Neuronal stem cell (in vitro differentiated cells): ENCODE measurements at regions not wholly inside any gene's neighbourhood (a gene's known extent, or its start where the extent isn't known, plus 50 kb on each side); places are given as distances from the start of the nearest gene placed in this dataset.

ENCODE experiments used
- DNase-seq: peaks from one replicate; pipeline ENCODE4 v3.0.0-alpha.2; 2013; ENCODE audit warnings: low spot score
- H2AFZ ChIP-seq: one replicate; pipeline ENCODE4 v1.6.1; 2013; ENCODE audit warnings: mild to moderate bottlenecking, low read length, inconsistent platforms
- H2AK5ac ChIP-seq: 2 replicates; pipeline ENCODE4 v1.6.1; 2013; ENCODE audit warnings: low read depth, mild to moderate bottlenecking, inconsistent platforms, low read length, moderate library complexity, mixed read lengths
- H2BK120ac ChIP-seq: 2 replicates; pipeline ENCODE4 v1.6.1; 2013; ENCODE audit warnings: low read depth, mild to moderate bottlenecking, inconsistent platforms, low read length, moderate library complexity, mixed read lengths
- H2BK12ac ChIP-seq: one replicate; pipeline ENCODE4 v1.6.1; 2013; ENCODE audit warnings: low read length, inconsistent platforms
- H2BK15ac ChIP-seq: 2 replicates; pipeline ENCODE4 v1.6.1; 2013; ENCODE audit warnings: mild to moderate bottlenecking, low read length, inconsistent platforms, mixed read lengths
- H2BK5ac ChIP-seq: one replicate; pipeline ENCODE4 v1.6.1; 2013; ENCODE audit warnings: inconsistent platforms, mild to moderate bottlenecking, low read length, moderate library complexity
- H3K14ac ChIP-seq: one replicate; pipeline ENCODE4 v1.6.1; 2013; ENCODE audit warnings: low read length, inconsistent platforms
- H3K18ac ChIP-seq: 2 replicates; pipeline ENCODE4 v1.6.1; 2013; ENCODE audit warnings: low read length, inconsistent platforms
- H3K23ac ChIP-seq: 2 replicates; pipeline ENCODE4 v1.6.1; 2013; ENCODE audit warnings: low read depth, mild to moderate bottlenecking, mixed read lengths, low read length, inconsistent platforms; ENCODE audit not compliant: poor library complexity
- H3K27ac ChIP-seq: replicated peaks from 3 replicates; pipeline ENCODE4 v1.5.1; 2013; ENCODE audit warnings: low read length, inconsistent platforms
- H3K27me3 ChIP-seq, 3 experiments: 2 replicates each; pipeline ENCODE4 v1.6.1; 2013; ENCODE audit warnings: low read length in 3 of 3, mild to moderate bottlenecking in 2 of 3, inconsistent platforms in 1 of 3, low read depth in 1 of 3, mixed read lengths in 1 of 3, moderate library complexity in 1 of 3; ENCODE audit not compliant: control insufficient read depth in 3 of 3, insufficient read depth in 3 of 3
- H3K36me3 ChIP-seq, 2 donors: replicated peaks in 1 of 2; 2 replicates each; pipeline ENCODE4 v1.6.1; 2013; ENCODE audit warnings: low read length in 2 of 2; ENCODE audit not compliant: control insufficient read depth in 2 of 2, insufficient read depth in 2 of 2
- H3K4ac ChIP-seq: 2 replicates; pipeline ENCODE4 v1.6.1; 2013; ENCODE audit warnings: inconsistent platforms, mild to moderate bottlenecking, low read length, moderate library complexity
- H3K4me1 ChIP-seq, 2 donors: 1 replicate in 1 of 2; 2 replicates in 1 of 2; pipeline ENCODE4 v1.6.1; 2013; ENCODE audit warnings: low read length in 2 of 2, low read depth in 1 of 2; ENCODE audit not compliant: control insufficient read depth in 2 of 2, insufficient read depth in 1 of 2
- H3K4me2 ChIP-seq: one replicate; pipeline ENCODE4 v1.6.1; 2013; ENCODE audit warnings: mild to moderate bottlenecking, low read length, inconsistent platforms; ENCODE audit not compliant: insufficient read depth, poor library complexity, severe bottlenecking
- H3K4me3 ChIP-seq, 2 donors: 2 replicates each; pipeline ENCODE4 v1.5.1; 2013; ENCODE audit warnings: low read length in 2 of 2, mild to moderate bottlenecking in 2 of 2, inconsistent platforms in 1 of 2, moderate library complexity in 1 of 2
- H3K79me1 ChIP-seq: one replicate; pipeline ENCODE4 v1.6.1; 2013; ENCODE audit warnings: low read depth, mild to moderate bottlenecking, inconsistent platforms, low read length, moderate library complexity
- H3K9ac ChIP-seq: one replicate; pipeline ENCODE4 v1.6.1; 2013; ENCODE audit warnings: mild to moderate bottlenecking, low read depth, low read length, inconsistent platforms; ENCODE audit not compliant: poor library complexity
- H3K9me3 ChIP-seq, 2 donors: replicated peaks in 1 of 2; 2 replicates each; pipeline versions ENCODE3 to v1.6.1; 2013; ENCODE audit warnings: low read length in 2 of 2, mild to moderate bottlenecking in 2 of 2, inconsistent platforms in 1 of 2, low read depth in 1 of 2, mixed read lengths in 1 of 2, moderate library complexity in 1 of 2; ENCODE audit not compliant: control insufficient read depth in 2 of 2, insufficient read depth in 1 of 2
- H4K8ac ChIP-seq: one replicate; pipeline ENCODE4 v1.6.1; 2013; ENCODE audit warnings: low read depth, mild to moderate bottlenecking, inconsistent platforms, low read length, moderate library complexity
- H4K91ac ChIP-seq: one replicate; pipeline ENCODE4 v1.6.1; 2013; ENCODE audit warnings: low read length, low read depth, mild to moderate bottlenecking, inconsistent platforms; ENCODE audit not compliant: poor library complexity
- WGBS, 2 donors: extraction: QIAGEN DNeasy Blood & Tissue Kit; methylation state at CpG; one replicate each; pipeline ENCODE4 v1.1.7; 2013; ENCODE audit warnings: missing lambda C conversion rate in 2 of 2, mixed read lengths in 1 of 2; ENCODE audit not compliant: insufficient read length in 2 of 2, insufficient replicate concordance in 1 of 2; ENCODE audit errors: extremely low coverage in 2 of 2; 5-methylcytosine and 5-hydroxymethylcytosine counted together

- Histone ChIP-seq H3K23ac (no peak overlapping the region), H3K27me3 (no peaks in the 10 kb centered on the region), H2AK5ac (no peak overlapping the region), H4K8ac (no peak overlapping the region), H3K9ac (no peak overlapping the region), H3K9me3 (no peaks in the 10 kb centered on the region), H3K79me1 (no peaks in the 10 kb centered on the region), H3K36me3 (no peaks in the 10 kb centered on the region), H4K91ac (no peak overlapping the region), H2BK15ac (no peak overlapping the region), H2BK120ac (no peak overlapping the region), H3K18ac (no peak overlapping the region), H3K14ac (no peak overlapping the region), H3K4ac (no peak overlapping the region), H3K4me3 (no peak overlapping the region), H3K4me2 (no peak overlapping the region), H3K4me1 (peaks cover 3 to 4% of the 10 kb centered on the region in 2 donors), H2BK5ac (no peak overlapping the region), H2BK12ac (no peak overlapping the region), H2AFZ (no peak overlapping the region), H3K27ac (no peak overlapping the region)
- DNase-seq = peak; percentile 23
- no CpG with 5 or more reads among the region's 2 CpGs for WGBS, 2 donors
Observed at GRCh38 chr13:58080806-58081205, 449.3 kb downstream of the PCDH17 start.

GRCh38 chr13:58081301-58081820 lies 449.8 kb downstream of the PCDH17 start:
- no peak for DNase-seq
- Histone ChIP-seq H2BK15ac (no peak overlapping the region), H2AFZ (no peak overlapping the region), H3K23ac (no peak overlapping the region), H3K18ac (no peak overlapping the region), H3K27ac (no peak overlapping the region), H3K14ac (no peak overlapping the region), H3K27me3 (no peaks in the 10 kb centered on the region), H4K8ac (no peak overlapping the region), H3K9me3 (no peaks in the 10 kb centered on the region), H3K4ac (no peak overlapping the region), H3K79me1 (no peaks in the 10 kb centered on the region), H2BK5ac (no peak overlapping the region), H3K9ac (no peak overlapping the region), H3K4me3 (no peak overlapping the region), H2AK5ac (no peak overlapping the region), H2BK120ac (no peak overlapping the region), H2BK12ac (no peak overlapping the region), H3K36me3 (no peaks in the 10 kb centered on the region), H3K4me1 (peaks cover 3 to 4% of the 10 kb centered on the region in 2 donors), H3K4me2 (no peak overlapping the region), H4K91ac (no peak overlapping the region)
- WGBS, 2 donors = no CpG with 5 or more reads among the region's 3 CpGs

- H2BK5ac ChIP-seq = no peak overlapping the region
- H4K91ac ChIP-seq = no peak overlapping the region
- H2BK12ac ChIP-seq = no peak overlapping the region
- no peak overlapping the region for H2AK5ac ChIP-seq
- H3K9ac ChIP-seq = no peak overlapping the region
- no peaks in the 10 kb centered on the region for H3K79me1 ChIP-seq
- no peak overlapping the region for H3K4ac ChIP-seq
- no peak for DNase-seq
- H4K8ac ChIP-seq = no peak overlapping the region
- H3K27ac ChIP-seq = no peak overlapping the region
- no peak overlapping the region for H2BK15ac ChIP-seq
- whole genome bisulfite sequencing, 2 donors = no CpG with 5 or more reads among the region's 4 CpGs
- H2BK120ac ChIP-seq = no peak overlapping the region
- no peaks in the 10 kb centered on the region for H3K36me3 ChIP-seq
- H3K4me3 ChIP-seq = no peak overlapping the region
- no peak overlapping the region for H3K18ac ChIP-seq
- no peak overlapping the region for H3K14ac ChIP-seq
- H3K4me1 ChIP-seq = peaks cover 3 to 4% of the 10 kb centered on the region in 2 donors
- no peak overlapping the region for H3K4me2 ChIP-seq
- peak overlapping the region; percentile 52 for H2AFZ ChIP-seq
- H3K27me3 ChIP-seq = no peaks in the 10 kb centered on the region
- no peaks in the 10 kb centered on the region for H3K9me3 ChIP-seq
- H3K23ac ChIP-seq = no peak overlapping the region
Observed at GRCh38 chr13:58083064-58083463, 451.5 kb downstream of the PCDH17 start.

GRCh38 chr13:58085274-58085673 lies 453.7 kb downstream of the PCDH17 start:
- WGBS, 2 donors = no CpG with 5 or more reads among the region's 2 CpGs
- no peaks in the 10 kb centered on the region for H3K79me1 ChIP-seq
- no peak overlapping the region for H2BK5ac ChIP-seq
- no peaks in the 10 kb centered on the region for H3K9me3 ChIP-seq
- H3K4me1 ChIP-seq = peaks cover 2 to 4% of the 10 kb centered on the region in 2 donors
- no peak overlapping the region for H2AFZ ChIP-seq
- no peak overlapping the region for H3K4me2 ChIP-seq
- H3K27ac ChIP-seq = no peak overlapping the region
- no peaks in the 10 kb centered on the region for H3K27me3 ChIP-seq
- H2AK5ac ChIP-seq = no peak overlapping the region
- no peak overlapping the region for H2BK15ac ChIP-seq
- H2BK12ac ChIP-seq = no peak overlapping the region
- H3K36me3 ChIP-seq = no peaks in the 10 kb centered on the region
- no peak overlapping the region for H3K4me3 ChIP-seq
- H4K91ac ChIP-seq = no peak overlapping the region
- no peak overlapping the region for H3K18ac ChIP-seq
- H2BK120ac ChIP-seq = no peak overlapping the region
- no peak overlapping the region for H3K9ac ChIP-seq
- no peak overlapping the region for H3K4ac ChIP-seq
- H4K8ac ChIP-seq = no peak overlapping the region
- no peak overlapping the region for H3K23ac ChIP-seq
- no peak overlapping the region for H3K14ac ChIP-seq
- DNase-seq = no peak
